KMS-11 (cell line): ENCODE measurements at regions not wholly inside any gene's neighbourhood (a gene's known extent, or its start where the extent isn't known, plus 50 kb on each side); places are given as distances from the start of the nearest gene placed in this dataset.

Source experiments
- H2AFZ ChIP-seq: fragments of 200-600 bp; sonication (generic); 2 replicates; pipeline ENCODE4 v1.6.1; 2016; ENCODE audit warnings: antibody characterized with exemption, mixed run types, low read depth
- H3K27ac ChIP-seq: fragments of 200-600 bp; sonication (generic); 2 replicates; pipeline ENCODE4 v1.6.1; 2016; ENCODE audit warnings: mild to moderate bottlenecking, mixed run types
- H3K27me3 ChIP-seq: fragments of 200-600 bp; sonication (generic); 2 replicates; pipeline ENCODE4 v1.6.1; 2017; ENCODE audit warnings: mild to moderate bottlenecking, low read depth, mixed run types, moderate library complexity; ENCODE audit not compliant: insufficient read depth
- H3K36me3 ChIP-seq: fragments of 200-600 bp; sonication (generic); 2 replicates; pipeline ENCODE4 v1.6.1; 2017; ENCODE audit warnings: mild to moderate bottlenecking, mixed run types; ENCODE audit not compliant: insufficient read depth
- H3K4me1 ChIP-seq: fragments of 200-600 bp; sonication (generic); 2 replicates; pipeline ENCODE4 v1.6.1; 2016; ENCODE audit warnings: mild to moderate bottlenecking, low read depth, mixed run types; ENCODE audit not compliant: poor library complexity, severe bottlenecking
- H3K4me2 ChIP-seq: fragments of 200-600 bp; sonication (generic); 2 replicates; pipeline ENCODE4 v1.7.0; 2016; ENCODE audit warnings: mild to moderate bottlenecking, mixed run types
- H3K4me3 ChIP-seq: fragments of 200-600 bp; sonication (generic); IDR thresholded peaks from 2 replicates; pipeline ENCODE4 v1.6.1; 2017; ENCODE audit warnings: low read depth, low read length, mixed read lengths; ENCODE audit not compliant: insufficient read depth
- H3K79me2 ChIP-seq: fragments of 200-600 bp; sonication (generic); 2 replicates; pipeline ENCODE4 v1.6.1; 2016; ENCODE audit warnings: low read depth, mixed run types; ENCODE audit not compliant: insufficient read depth
- H3K9ac ChIP-seq: fragments of 200-600 bp; sonication (generic); 2 replicates; pipeline ENCODE4 v1.6.1; 2016; ENCODE audit warnings: mild to moderate bottlenecking, mixed run types
- H4K20me1 ChIP-seq: fragments of 200-600 bp; sonication (generic); 2 replicates; pipeline ENCODE4 v1.6.1; 2016; ENCODE audit warnings: mild to moderate bottlenecking, mixed run types; ENCODE audit not compliant: insufficient read depth
- TF ChIP-seq, protein P1 (sequence below): fragments of 200-600 bp; sonication (generic); conservative IDR thresholded peaks from 2 replicates; pipeline ENCODE4 v1.6.1; 2017; ENCODE audit warnings: low read depth, mild to moderate bottlenecking, antibody characterized with exemption, low read length, moderate library complexity, mixed read lengths

DNA sequence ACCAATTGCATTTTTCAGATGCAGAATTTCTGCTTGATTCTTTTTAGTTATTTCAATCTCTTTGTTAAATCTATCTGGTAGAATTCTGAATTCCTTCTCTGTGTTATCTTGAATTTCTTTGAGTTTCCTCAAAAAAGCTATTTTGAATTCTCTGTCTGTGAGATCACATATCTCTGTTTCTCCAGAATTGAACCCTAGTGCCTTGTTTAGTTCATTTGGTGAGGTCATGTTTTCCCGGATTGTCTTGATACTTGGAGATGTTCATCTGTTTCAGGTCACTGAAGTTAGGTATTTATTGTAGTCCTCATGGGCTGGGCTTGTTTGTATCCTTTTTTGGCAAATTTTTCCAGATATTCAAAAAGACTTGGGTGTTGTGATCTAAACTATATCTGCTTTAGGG, 202.9 kb upstream of the SERP2 start:
- Histone ChIP-seq H3K4me2 (no peak overlapping the region), H3K79me2 (no peaks in the 10 kb centered on the region), H3K4me1 (no peaks in the 10 kb centered on the region), H3K36me3 (no peaks in the 10 kb centered on the region), H3K27me3 (no peaks in the 10 kb centered on the region), H3K9ac (no peak overlapping the region), H4K20me1 (no peaks in the 10 kb centered on the region), H3K4me3 (no peak overlapping the region), H3K27ac (no peak overlapping the region), H2AFZ (no peak overlapping the region)
- TF ChIP-seq, protein P1, sequence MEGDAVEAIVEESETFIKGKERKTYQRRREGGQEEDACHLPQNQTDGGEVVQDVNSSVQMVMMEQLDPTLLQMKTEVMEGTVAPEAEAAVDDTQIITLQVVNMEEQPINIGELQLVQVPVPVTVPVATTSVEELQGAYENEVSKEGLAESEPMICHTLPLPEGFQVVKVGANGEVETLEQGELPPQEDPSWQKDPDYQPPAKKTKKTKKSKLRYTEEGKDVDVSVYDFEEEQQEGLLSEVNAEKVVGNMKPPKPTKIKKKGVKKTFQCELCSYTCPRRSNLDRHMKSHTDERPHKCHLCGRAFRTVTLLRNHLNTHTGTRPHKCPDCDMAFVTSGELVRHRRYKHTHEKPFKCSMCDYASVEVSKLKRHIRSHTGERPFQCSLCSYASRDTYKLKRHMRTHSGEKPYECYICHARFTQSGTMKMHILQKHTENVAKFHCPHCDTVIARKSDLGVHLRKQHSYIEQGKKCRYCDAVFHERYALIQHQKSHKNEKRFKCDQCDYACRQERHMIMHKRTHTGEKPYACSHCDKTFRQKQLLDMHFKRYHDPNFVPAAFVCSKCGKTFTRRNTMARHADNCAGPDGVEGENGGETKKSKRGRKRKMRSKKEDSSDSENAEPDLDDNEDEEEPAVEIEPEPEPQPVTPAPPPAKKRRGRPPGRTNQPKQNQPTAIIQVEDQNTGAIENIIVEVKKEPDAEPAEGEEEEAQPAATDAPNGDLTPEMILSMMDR, result no peak

DNA sequence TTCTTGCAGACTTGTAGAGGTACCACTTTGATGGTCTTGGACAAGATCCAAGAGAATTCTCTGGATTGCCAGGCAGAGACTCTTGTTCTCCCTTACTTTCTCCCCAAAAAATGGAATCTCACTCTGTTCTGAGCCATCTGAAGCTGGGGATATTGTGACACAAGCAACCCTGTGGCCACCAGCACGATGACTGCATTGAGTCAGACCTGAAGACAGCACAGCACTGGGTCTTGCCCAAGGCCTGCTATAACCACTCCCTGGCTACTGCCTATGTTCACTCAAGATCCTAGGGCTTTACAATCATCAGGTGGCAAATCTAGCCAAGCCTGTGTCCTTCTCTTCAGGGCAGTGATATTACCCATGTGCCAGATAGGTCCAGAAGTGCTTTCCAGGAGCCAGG, 202.5 kb upstream of the SERP2 start:
- Histone ChIP-seq H3K4me1 (no peaks in the 10 kb centered on the region), H2AFZ (no peak overlapping the region), H3K27me3 (no peaks in the 10 kb centered on the region), H3K4me3 (no peak overlapping the region), H3K4me2 (no peak overlapping the region), H3K36me3 (no peaks in the 10 kb centered on the region), H4K20me1 (no peaks in the 10 kb centered on the region), H3K27ac (no peak overlapping the region), H3K79me2 (no peaks in the 10 kb centered on the region), H3K9ac (no peak overlapping the region)
- TF ChIP-seq, protein P1, result no peak

DNA sequence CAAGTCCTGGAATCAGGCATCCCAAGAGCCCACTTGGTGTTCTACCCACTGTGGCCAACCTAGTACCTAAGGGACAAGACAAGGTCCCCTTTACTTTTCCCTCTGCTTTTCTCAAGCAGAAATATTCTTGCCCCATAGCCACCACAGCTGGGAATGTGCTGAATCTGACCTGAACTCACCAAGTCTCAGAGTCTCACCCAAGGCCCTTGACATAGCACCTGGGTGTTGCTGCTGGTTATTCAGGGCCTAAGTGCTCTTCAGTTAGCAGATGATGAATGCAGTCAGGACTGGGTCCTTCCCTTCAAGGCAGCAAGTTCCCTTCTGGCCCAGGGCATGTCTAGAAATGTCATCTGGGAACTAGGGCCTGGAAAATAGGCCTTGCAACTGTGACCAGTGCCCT, 201.8 kb upstream of the SERP2 start:
- H3K36me3 ChIP-seq, result no peaks in the 10 kb centered on the region
- H3K9ac ChIP-seq, result no peak overlapping the region
- H2AFZ ChIP-seq, result no peak overlapping the region
- no peak overlapping the region for H3K4me3 ChIP-seq
- no peaks in the 10 kb centered on the region for H3K79me2 ChIP-seq
- no peaks in the 10 kb centered on the region for H3K4me1 ChIP-seq
- no peaks in the 10 kb centered on the region for H4K20me1 ChIP-seq
- no peaks in the 10 kb centered on the region for H3K27me3 ChIP-seq
- H3K27ac ChIP-seq, result no peak overlapping the region
- TF ChIP-seq, protein P1, result no peak
- H3K4me2 ChIP-seq, result no peak overlapping the region

DNA sequence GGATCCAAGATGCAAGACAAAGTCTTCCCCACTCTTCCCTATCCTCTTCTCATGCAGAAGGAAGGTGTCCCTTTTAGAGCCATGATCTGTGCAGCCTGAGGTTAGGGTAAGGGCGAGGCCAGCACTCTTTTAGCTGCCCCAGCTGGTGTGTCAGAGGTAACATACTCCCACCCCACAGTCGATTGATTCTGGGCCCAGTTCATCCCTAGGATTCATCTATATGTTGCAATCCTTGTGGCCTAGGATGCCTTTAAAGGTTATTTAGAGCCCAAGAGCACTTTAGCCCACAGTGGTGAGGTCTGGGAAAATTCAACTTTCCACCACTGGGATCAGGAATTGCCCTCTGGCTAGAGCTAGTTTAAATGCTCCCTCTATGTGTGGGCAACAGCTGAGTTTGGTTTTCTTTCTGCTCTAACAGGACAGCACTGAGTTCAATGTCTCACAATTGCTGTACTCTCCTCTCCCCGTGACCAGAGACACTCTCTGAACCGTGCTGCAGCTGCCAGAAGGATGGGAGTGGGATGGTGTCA, 201.3 kb upstream of the SERP2 start:
- Histone ChIP-seq H4K20me1 (no peaks in the 10 kb centered on the region), H3K79me2 (no peaks in the 10 kb centered on the region), H3K9ac (no peak overlapping the region), H2AFZ (no peak overlapping the region), H3K27ac (no peak overlapping the region), H3K36me3 (no peaks in the 10 kb centered on the region), H3K4me2 (no peak overlapping the region), H3K4me1 (no peaks in the 10 kb centered on the region), H3K4me3 (no peak overlapping the region), H3K27me3 (no peaks in the 10 kb centered on the region)
- TF ChIP-seq, protein P1, result no peak
